H1 (cell line): ENCODE measurements at regions not wholly inside any gene's neighbourhood (a gene's known extent, or its start where the extent isn't known, plus 50 kb on each side); places are given as distances from the start of the nearest gene placed in this dataset.

Experiments used
- CTCF ChIA-PET: fragments of 300-600 bp; sonication (Branson Sonifier 250); formaldehyde crosslinking; loops from one replicate; lab custom pipeline; 2021; ENCODE audit not compliant: partially characterized antibody; lab: Charles Lee
- POLR2A ChIA-PET: fragments of 300-600 bp; sonication (Branson Sonifier 250); formaldehyde crosslinking; loops from one replicate; lab custom pipeline; 2021; ENCODE audit warnings: inconsistent platforms; ENCODE audit not compliant: partially characterized antibody; lab: Charles Lee
- DNase-seq, 2 experiments: peaks; one replicate each; pipeline versions ENCODE4 v3.0.0 to v3.0.0-alpha.2; 2010 to 2022; ENCODE audit warnings: low spot score in 2 of 2, low read depth in 1 of 2, mixed read lengths in 1 of 2
- FAIRE-seq: peaks from 2 replicates; lab custom pipeline; 2011; peaks lifted over from hg19 to GRCh38; lab: Jason Lieb, UNC
- H2AFZ ChIP-seq: 2 replicates; pipeline ENCODE4 v1.8.1; 2012; ENCODE audit warnings: low read length, inconsistent platforms
- H2AK5ac ChIP-seq: 2 replicates; pipeline ENCODE4 v1.6.1; 2013; ENCODE audit warnings: low read depth, low read length
- H2BK120ac ChIP-seq: replicated peaks from 2 replicates; pipeline ENCODE3; 2013; ENCODE audit warnings: low read depth, low read length, inconsistent platforms
- H2BK12ac ChIP-seq: 2 replicates; pipeline ENCODE4 v1.6.1; 2013; ENCODE audit warnings: low read depth, low read length
- H2BK15ac ChIP-seq: 2 replicates; pipeline ENCODE4 v1.6.1; 2013; ENCODE audit warnings: low read length
- H2BK20ac ChIP-seq: 2 replicates; pipeline ENCODE4 v1.6.1; 2013; ENCODE audit warnings: low read length
- H2BK5ac ChIP-seq: 2 replicates; pipeline ENCODE4 v1.6.1; 2013; ENCODE audit warnings: low read depth, low read length
- H3K14ac ChIP-seq: 2 replicates; pipeline ENCODE4 v1.6.1; 2013; ENCODE audit warnings: inconsistent platforms; ENCODE audit not compliant: insufficient read length
- H3K18ac ChIP-seq: 2 replicates; pipeline ENCODE4 v1.6.1; 2013; ENCODE audit warnings: low read length; ENCODE audit errors: extremely low read depth
- H3K23ac ChIP-seq: 2 replicates; pipeline ENCODE4 v1.6.1; 2013; ENCODE audit warnings: inconsistent platforms; ENCODE audit not compliant: insufficient read length
- H3K23me2 ChIP-seq: 2 replicates; pipeline ENCODE4 v1.6.1; 2013; ENCODE audit warnings: low read depth, low read length
- H3K27ac ChIP-seq: 2 replicates; pipeline ENCODE4 v1.6.1; 2011; ENCODE audit warnings: low read depth, low read length, inconsistent platforms
- H3K27me3 ChIP-seq, 4 experiments: replicated peaks in 1 of 4; 1 replicate in 1 of 4; 2 replicates in 3 of 4; pipeline versions ENCODE4 v1.6.1 to v1.8.1; 2011 to 2013; ENCODE audit warnings: low read length in 3 of 4, mild to moderate bottlenecking in 3 of 4, inconsistent platforms in 2 of 4, mixed read lengths in 2 of 4, moderate library complexity in 1 of 4; ENCODE audit not compliant: control insufficient read depth in 3 of 4, insufficient read depth in 3 of 4; ENCODE audit errors: extremely low read depth in 1 of 4
- H3K36me3 ChIP-seq, 4 experiments: 2 replicates each; pipeline versions ENCODE4 v1.6.1 to v1.8.1; 2011 to 2013; ENCODE audit warnings: mild to moderate bottlenecking in 4 of 4, low read length in 3 of 4, moderate library complexity in 2 of 4, control low read depth in 1 of 4, inconsistent platforms in 1 of 4; ENCODE audit not compliant: insufficient read depth in 4 of 4, control insufficient read depth in 2 of 4
- H3K4ac ChIP-seq: replicated peaks from 2 replicates; pipeline ENCODE3; 2013; ENCODE audit warnings: low read length, low read depth, mixed read lengths, inconsistent platforms; ENCODE audit not compliant: insufficient read length
- H3K4me1 ChIP-seq, 4 experiments: replicated peaks in 1 of 4; 1 replicate in 1 of 4; 2 replicates in 3 of 4; pipeline versions ENCODE4 v1.6.1 to v1.8.1; 2011 to 2013; ENCODE audit warnings: low read length in 3 of 4, inconsistent platforms in 2 of 4, mixed read lengths in 1 of 4; ENCODE audit not compliant: insufficient read depth in 4 of 4, control insufficient read depth in 3 of 4
- H3K4me2 ChIP-seq, 2 experiments: 2 replicates each; pipeline versions ENCODE4 v1.6.1 to v1.8.1; 2011 to 2013; ENCODE audit warnings: low read depth in 2 of 2, low read length in 2 of 2, control low read depth in 1 of 2, inconsistent platforms in 1 of 2, mild to moderate bottlenecking in 1 of 2; ENCODE audit not compliant: insufficient read depth in 1 of 2
- H3K4me3 ChIP-seq, 4 experiments: fragments of 200-600, 300-600 bp in 1 of 4; sonication (generic), shearing (Covaris generic), sonication (Bioruptor Twin) in 1 of 4; 2 replicates each; pipeline versions ENCODE4 v1.5.1 to v1.8.1; 2011 to 2016; ENCODE audit warnings: low read length in 4 of 4, low read depth in 3 of 4, control low read depth in 2 of 4, inconsistent platforms in 2 of 4, mild to moderate bottlenecking in 2 of 4, mixed read lengths in 1 of 4, moderate library complexity in 1 of 4; ENCODE audit not compliant: insufficient read depth in 2 of 4; ENCODE audit errors: extremely low read depth in 1 of 4
- H3K56ac ChIP-seq: replicated peaks from 2 replicates; pipeline ENCODE3; 2013; ENCODE audit warnings: low read depth, mild to moderate bottlenecking, mixed read lengths, low read length, inconsistent platforms; ENCODE audit not compliant: insufficient read length
- H3K79me1 ChIP-seq: 2 replicates; pipeline ENCODE4 v1.6.1; 2013; ENCODE audit warnings: low read depth, low read length, control low read depth
- H3K79me2 ChIP-seq, 2 experiments: 2 replicates each; pipeline versions ENCODE4 v1.6.1 to v1.8.1; 2012 to 2013; ENCODE audit warnings: low read length in 2 of 2, mild to moderate bottlenecking in 2 of 2, inconsistent platforms in 1 of 2; ENCODE audit not compliant: insufficient read depth in 2 of 2, control insufficient read depth in 1 of 2
- H3K9ac ChIP-seq, 4 experiments: replicated peaks in 1 of 4; 1 replicate in 1 of 4; 2 replicates in 3 of 4; pipeline versions ENCODE4 v1.6.1 to v1.8.1; 2011 to 2013; ENCODE audit warnings: low read depth in 3 of 4, low read length in 3 of 4, control low read depth in 2 of 4, mild to moderate bottlenecking in 2 of 4, moderate library complexity in 2 of 4, inconsistent platforms in 1 of 4; ENCODE audit errors: extremely low read depth in 1 of 4
- H3K9me3 ChIP-seq, 2 experiments: 2 replicates each; pipeline versions ENCODE4 v1.6.1 to v1.8.1; 2012 to 2013; ENCODE audit warnings: mild to moderate bottlenecking in 2 of 2, moderate library complexity in 2 of 2, control low read depth in 1 of 2, inconsistent platforms in 1 of 2, low read depth in 1 of 2, low read length in 1 of 2, mixed read lengths in 1 of 2; ENCODE audit not compliant: insufficient read depth in 2 of 2
- H4K20me1 ChIP-seq, 2 experiments: replicated peaks in 1 of 2; 2 replicates each; pipeline versions ENCODE3 to v1.8.1; 2011 to 2013; ENCODE audit warnings: inconsistent platforms in 2 of 2, low read length in 2 of 2, mild to moderate bottlenecking in 1 of 2; ENCODE audit not compliant: insufficient read depth in 2 of 2, control insufficient read depth in 1 of 2
- H4K5ac ChIP-seq: 2 replicates; pipeline ENCODE4 v1.6.1; 2013; ENCODE audit warnings: low read length, low read depth, mixed read lengths, inconsistent platforms; ENCODE audit not compliant: insufficient read length
- H4K8ac ChIP-seq: 2 replicates; pipeline ENCODE4 v1.8.0; 2013; ENCODE audit warnings: mild to moderate bottlenecking, moderate library complexity, low read length, inconsistent platforms; ENCODE audit not compliant: insufficient read depth; ENCODE audit errors: extremely low read depth
- H4K91ac ChIP-seq: replicated peaks from 2 replicates; pipeline ENCODE3; 2013; ENCODE audit warnings: low read length, mixed read lengths, inconsistent platforms; ENCODE audit not compliant: insufficient read length
- BACH1 ChIP-seq: IDR thresholded peaks from 2 replicates; pipeline ENCODE4 v1.6.1; 2012; ENCODE audit warnings: low read length, improper control_type of control experiment
- CBX5 ChIP-seq: fragments of 300-800, 300-1000 bp; sonication (generic); IDR thresholded peaks from 2 replicates; pipeline ENCODE4 v1.7.1; 2016; ENCODE audit warnings: antibody characterized with exemption, low read length, low read depth
- CHD1 ChIP-seq: IDR thresholded peaks from 2 replicates; pipeline ENCODE4 v1.6.1; 2012; ENCODE audit warnings: low read depth, low read length, improper control_type of control experiment
- CREB1 ChIP-seq: IDR thresholded peaks from 2 replicates; pipeline ENCODE4 v1.6.1; 2012; ENCODE audit warnings: inconsistent platforms
- EGR1 ChIP-seq: IDR thresholded peaks from 2 replicates; pipeline ENCODE4 v1.6.1; 2011; ENCODE audit warnings: low read depth, low read length, borderline replicate concordance
- GTF2F1 ChIP-seq: IDR thresholded peaks from 2 replicates; pipeline ENCODE4 v1.6.1; 2012; ENCODE audit warnings: low read depth, low read length, improper control_type of control experiment, borderline replicate concordance
- NANOG ChIP-seq: IDR thresholded peaks from 2 replicates; pipeline ENCODE4 v1.6.1; 2011; ENCODE audit warnings: low read length, low read depth, mild to moderate bottlenecking, inconsistent platforms; ENCODE audit not compliant: insufficient read depth, poor library complexity, severe bottlenecking
- POLR2A ChIP-seq, 2 experiments: IDR thresholded peaks; 1 replicate in 1 of 2; 2 replicates in 1 of 2; pipeline ENCODE4 v1.6.1; 2011; ENCODE audit warnings: low read depth in 2 of 2, low read length in 2 of 2, mild to moderate bottlenecking in 2 of 2; ENCODE audit errors: control extremely low read depth in 1 of 2
- POU5F1 ChIP-seq: IDR thresholded peaks from 2 replicates; pipeline ENCODE4 v1.6.1; 2011; ENCODE audit warnings: low read depth, mild to moderate bottlenecking, low read length, moderate library complexity
- RBBP5 ChIP-seq: IDR thresholded peaks from 2 replicates; pipeline ENCODE4 v1.7.1; 2012; ENCODE audit warnings: low read depth, mild to moderate bottlenecking, inconsistent platforms, low read length, moderate library complexity, borderline replicate concordance
- SAP30 ChIP-seq: fragments of 300-600 bp; sonication (generic); IDR thresholded peaks from 2 replicates; pipeline ENCODE4 v1.7.1; 2012; ENCODE audit warnings: low read length, moderate library complexity, mild to moderate bottlenecking, inconsistent platforms; ENCODE audit not compliant: insufficient read depth, insufficient replicate concordance
- SP1 ChIP-seq: IDR thresholded peaks from 2 replicates; pipeline ENCODE4 v1.6.1; 2011; ENCODE audit warnings: low read depth, low read length
- TBP ChIP-seq: IDR thresholded peaks from 2 replicates; pipeline ENCODE4 v1.6.1; 2011; ENCODE audit warnings: low read depth, low read length, improper control_type of control experiment
- WGBS, 2 experiments: shearing (Covaris generic) in 1 of 2; methylation state at CpG; one replicate each; pipeline versions ENCODE4 v1.1.6 to v1.1.7; 2013 to 2015; ENCODE audit warnings: low lambda C conversion rate in 2 of 2, mixed read lengths in 2 of 2, inconsistent platforms in 1 of 2, low coverage in 1 of 2, missing lambda C conversion rate in 1 of 2; ENCODE audit not compliant: insufficient replicate concordance in 2 of 2, insufficient coverage in 1 of 2, insufficient read length in 1 of 2; ENCODE audit errors: extremely low coverage in 1 of 2, missing lambda C conversion rate in 1 of 2; 5-methylcytosine and 5-hydroxymethylcytosine counted together
- TF ChIP-seq, protein P1 (sequence below), 3 experiments: IDR thresholded peaks; 1 replicate in 2 of 3; 2 replicates in 1 of 3; pipeline versions ENCODE4 v1.5.1 to v1.6.1; 2011; ENCODE audit warnings: low read length in 3 of 3, mild to moderate bottlenecking in 3 of 3, inconsistent platforms in 2 of 3, low read depth in 1 of 3, moderate library complexity in 1 of 3; ENCODE audit not compliant: insufficient read depth in 1 of 3; ENCODE audit errors: control extremely low read depth in 1 of 3

DNA sequence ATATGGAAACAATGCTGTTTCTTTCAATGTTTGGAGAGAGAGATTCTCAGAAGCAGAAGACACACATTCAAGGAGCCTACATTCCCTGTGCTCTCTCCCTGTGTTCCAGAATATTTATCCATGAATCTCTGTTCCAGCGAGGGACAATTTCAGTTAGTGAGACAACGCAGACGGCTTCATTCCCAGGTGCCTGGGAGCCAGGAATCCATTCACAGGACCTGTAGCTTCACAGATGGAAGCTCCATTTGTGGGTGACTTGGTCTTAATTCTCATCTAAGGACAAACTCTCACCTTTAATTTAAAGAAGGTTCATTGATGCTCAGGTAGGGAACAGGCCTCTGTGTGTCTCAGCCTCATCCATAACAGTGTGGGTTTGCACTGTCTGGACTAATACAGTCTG is 1156.6 kb downstream of the RPIA start:
- Histone ChIP-seq H3K4me2 (no peak overlapping the region), H3K23me2 (no peaks in the 10 kb centered on the region), H2BK120ac (no peak overlapping the region), H2AFZ (no peak overlapping the region), H3K4ac (no peak overlapping the region), H4K20me1 (no peaks in the 10 kb centered on the region), H3K27ac (no peak overlapping the region), H2AK5ac (no peak overlapping the region), H3K79me1 (no peaks in the 10 kb centered on the region), H3K9ac (no peak overlapping the region), H2BK12ac (no peak overlapping the region), H3K27me3 (no peaks in the 10 kb centered on the region; a peak in 2 of 7 replicates), H3K4me1 (no peaks in the 10 kb centered on the region), H2BK5ac (no peak overlapping the region), H3K36me3 (0 out of 8 replicates have a peak, but pooled peaks cover 0 to 5% (median 0%) of the 10 kb centered on the region in 4 experiments), H4K5ac (no peak overlapping the region), H4K8ac (no peak overlapping the region), H3K9me3 (peaks cover 78 to 79% of the 10 kb centered on the region in 2 experiments), H4K91ac (no peak overlapping the region), H3K18ac (no peak overlapping the region), H3K14ac (no peak overlapping the region), H3K4me3 (no peak overlapping the region; a peak in 1 of 8 replicates), H3K56ac (no peak overlapping the region), H2BK20ac (no peak overlapping the region), H3K79me2 (no peaks in the 10 kb centered on the region), H3K23ac (no peak overlapping the region), H2BK15ac (no peak overlapping the region)
- DNase-seq (no peak), FAIRE-seq (no peak)
- ChIA-PET CTCF (no interaction called here), POLR2A (no interaction called here)
- WGBS, 2 experiments: 89% methylated on average over 3 of the region's 3 CpGs; no CpG with 5 or more reads in 1 of the 2 experiments
- TF ChIP-seq POLR2A (IDR thresholded peaks at IDR 0.05; ENCODE audit: control extremely low read depth in 1 of 2, low read depth in 2 of 2, low read length in 2 of 2) (no peak), TBP (no peak), POU5F1 (no peak), RBBP5 (no peak), EGR1 (no peak), BACH1 (no peak), SP1 (no peak), NANOG (no peak), GTF2F1 (no peak), CBX5 (no peak), CHD1 (no peak), SAP30 (no peak), CREB1 (no peak)
- TF ChIP-seq, protein P1, sequence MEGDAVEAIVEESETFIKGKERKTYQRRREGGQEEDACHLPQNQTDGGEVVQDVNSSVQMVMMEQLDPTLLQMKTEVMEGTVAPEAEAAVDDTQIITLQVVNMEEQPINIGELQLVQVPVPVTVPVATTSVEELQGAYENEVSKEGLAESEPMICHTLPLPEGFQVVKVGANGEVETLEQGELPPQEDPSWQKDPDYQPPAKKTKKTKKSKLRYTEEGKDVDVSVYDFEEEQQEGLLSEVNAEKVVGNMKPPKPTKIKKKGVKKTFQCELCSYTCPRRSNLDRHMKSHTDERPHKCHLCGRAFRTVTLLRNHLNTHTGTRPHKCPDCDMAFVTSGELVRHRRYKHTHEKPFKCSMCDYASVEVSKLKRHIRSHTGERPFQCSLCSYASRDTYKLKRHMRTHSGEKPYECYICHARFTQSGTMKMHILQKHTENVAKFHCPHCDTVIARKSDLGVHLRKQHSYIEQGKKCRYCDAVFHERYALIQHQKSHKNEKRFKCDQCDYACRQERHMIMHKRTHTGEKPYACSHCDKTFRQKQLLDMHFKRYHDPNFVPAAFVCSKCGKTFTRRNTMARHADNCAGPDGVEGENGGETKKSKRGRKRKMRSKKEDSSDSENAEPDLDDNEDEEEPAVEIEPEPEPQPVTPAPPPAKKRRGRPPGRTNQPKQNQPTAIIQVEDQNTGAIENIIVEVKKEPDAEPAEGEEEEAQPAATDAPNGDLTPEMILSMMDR (IDR thresholded peaks at IDR 0.05; ENCODE audit: control extremely low read depth in 1 of 3, insufficient read depth in 1 of 3, low read depth in 1 of 3, low read length in 3 of 3): no peak
